ENCODE measurements at regions not wholly inside any gene's neighbourhood (a gene's known extent, or its start where the extent isn't known, plus 50 kb on each side); places are given as distances from the start of the nearest gene placed in this dataset.

GRCh38 chr10:52532650-52533290, 218.7 kb downstream of the DKK1 start:
- Histone ChIP-seq H3K27ac (ENCODE audit: low read depth in 1 of 2, low read length in 2 of 2) (no peak overlapping the region), H3K4me3 (ENCODE audit: low read length) (no peak overlapping the region), H3K36me3 (ENCODE audit: insufficient read depth, low read length) (no peaks in the 10 kb centered on the region), H3K9me3 (ENCODE audit: control insufficient read depth in 1 of 2, insufficient read depth in 1 of 2, low read length in 2 of 2) (peaks cover 0 to 3% of the 10 kb centered on the region in 2 experiments), H3K4me1 (ENCODE audit: insufficient read depth, low read length) (no peaks in the 10 kb centered on the region), H3K27me3 (ENCODE audit: control insufficient read depth in 1 of 2, insufficient read depth in 2 of 2, low read length in 2 of 2) (no peaks in the 10 kb centered on the region)
- no peaks in the 10 kb centered on the region for H3K36me3 Mint-ChIP-seq (ENCODE audit: low read depth)
- H3K27me3 Mint-ChIP-seq: no peaks in the 10 kb centered on the region
- no peak for TF ChIP-seq CTCF (IDR thresholded peaks at IDR 0.05)
- POLR2A ChIA-PET: no interaction called here
- peaks cover 6% of the 10 kb centered on the region for H3K9me3 Mint-ChIP-seq
- no peaks in the 10 kb centered on the region for H3K4me1 Mint-ChIP-seq (ENCODE audit: low read depth)
- no peak for ATAC-seq (ENCODE audit: poor library complexity)
- intact Hi-C loops (cut with DNase I, micrococcal nuclease): no loop called here
- no peak for DNase-seq
- H3K27ac Mint-ChIP-seq: no peak overlapping the region
- H3K4me3 Mint-ChIP-seq: no peak overlapping the region
- CTCF ChIA-PET: no interaction called here

- no peaks in the 10 kb centered on the region for H3K27me3 ChIP-seq (ENCODE audit: control insufficient read depth in 1 of 2, insufficient read depth in 2 of 2, low read length in 2 of 2)
- no peak overlapping the region for H3K4me3 ChIP-seq (ENCODE audit: low read length)
- POLR2A ChIA-PET: no interaction called here
- H3K27ac Mint-ChIP-seq: no peak overlapping the region
- H3K27ac ChIP-seq (ENCODE audit: low read depth in 1 of 2, low read length in 2 of 2): no peak overlapping the region
- no peak overlapping the region for H3K4me3 Mint-ChIP-seq
- no peaks in the 10 kb centered on the region for H3K27me3 Mint-ChIP-seq
- H3K36me3 ChIP-seq (ENCODE audit: insufficient read depth, low read length): no peaks in the 10 kb centered on the region
- CTCF ChIA-PET: no interaction called here
- H3K9me3 ChIP-seq (ENCODE audit: control insufficient read depth in 1 of 2, insufficient read depth in 1 of 2, low read length in 2 of 2): peaks cover 0 to under 1% of the 10 kb centered on the region in 2 experiments
- H3K36me3 Mint-ChIP-seq (ENCODE audit: low read depth): no peaks in the 10 kb centered on the region
- no peak for DNase-seq
- intact Hi-C loops (cut with DNase I, micrococcal nuclease): no loop called here
- peaks cover 8% of the 10 kb centered on the region for H3K9me3 Mint-ChIP-seq
- no peaks in the 10 kb centered on the region for H3K4me1 ChIP-seq (ENCODE audit: insufficient read depth, low read length)
- no peak for TF ChIP-seq CTCF (IDR thresholded peaks at IDR 0.05)
- ATAC-seq (ENCODE audit: poor library complexity): no peak
- no peaks in the 10 kb centered on the region for H3K4me1 Mint-ChIP-seq (ENCODE audit: low read depth)
Observed at GRCh38 chr10:52533986-52534385, 219.9 kb downstream of the DKK1 start.

- POLR2A ChIA-PET: no interaction called here
- H3K4me1 ChIP-seq (ENCODE audit: insufficient read depth, low read length): no peaks in the 10 kb centered on the region
- no peak for ATAC-seq (ENCODE audit: poor library complexity)
- Mint-ChIP-seq H3K4me3 (no peak overlapping the region), H3K27ac (no peak overlapping the region), H3K36me3 (ENCODE audit: low read depth) (no peaks in the 10 kb centered on the region), H3K9me3 (peaks cover 5% of the 10 kb centered on the region), H3K4me1 (ENCODE audit: low read depth) (no peaks in the 10 kb centered on the region), H3K27me3 (no peaks in the 10 kb centered on the region)
- H3K27ac ChIP-seq (ENCODE audit: low read depth in 1 of 2, low read length in 2 of 2): no peak overlapping the region
- no peaks in the 10 kb centered on the region for H3K27me3 ChIP-seq (ENCODE audit: control insufficient read depth in 1 of 2, insufficient read depth in 2 of 2, low read length in 2 of 2)
- intact Hi-C loops (cut with DNase I, micrococcal nuclease): no loop called here
- CTCF ChIA-PET: no interaction called here
- no peak overlapping the region for H3K4me3 ChIP-seq (ENCODE audit: low read length)
- TF ChIP-seq CTCF (IDR thresholded peaks at IDR 0.05): no peak
- DNase-seq: no peak
- no peaks in the 10 kb centered on the region for H3K36me3 ChIP-seq (ENCODE audit: insufficient read depth, low read length)
- H3K9me3 ChIP-seq (ENCODE audit: control insufficient read depth in 1 of 2, insufficient read depth in 1 of 2, low read length in 2 of 2): no peaks in the 10 kb centered on the region
Observed at GRCh38 chr10:52539463-52539862, 225.4 kb downstream of the DKK1 start.
